Suppressor macrophage (primary cell): ENCODE measurements at regions not wholly inside any gene's neighbourhood (a gene's known extent, or its start where the extent isn't known, plus 50 kb on each side); places are given as distances from the start of the nearest gene placed in this dataset.
"Not testable (repeated sequence)": the region's sequence is repeated elsewhere in the genome, so short reads cannot be mapped to it uniquely, and the experiment has no call there.

Source experiments
- DNase-seq, 4 experiments: peaks; one replicate each; pipeline ENCODE4 v3.0.0-alpha.2; 2020 to 2022

- DNase-seq, result peak in 1 of 4 experiments; percentile 9
Observed at GRCh38 chr4:128450326-128451120, 162.9 kb upstream of the PGRMC2 start.

DNA sequence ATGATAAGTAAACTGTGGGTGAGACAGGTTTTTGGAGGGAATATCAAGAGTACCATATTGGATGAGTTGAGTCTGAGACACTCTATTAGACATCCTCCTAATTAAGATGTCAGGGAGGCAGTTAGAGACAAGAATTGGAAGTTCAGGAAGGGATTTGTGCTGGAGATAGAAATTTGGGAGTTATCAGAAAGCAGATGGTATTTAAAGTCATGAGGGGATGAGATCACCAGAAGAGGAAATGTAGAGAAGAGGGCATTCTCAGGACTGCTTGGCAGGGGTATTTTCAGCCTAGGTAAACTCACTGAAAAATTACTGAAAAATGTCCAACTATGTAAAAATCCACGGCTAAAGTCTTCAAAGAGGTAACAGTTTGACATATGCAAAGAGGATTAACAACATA lies 161.6 kb upstream of the PGRMC2 start:
- peak in 3 of 4 experiments; percentile 10 to 30 (median 19) for DNase-seq

GRCh38 chr4:128444544-128445302 lies 157.1 kb upstream of the PGRMC2 start:
- no peak for DNase-seq

- no peak for DNase-seq
Observed at GRCh38 chr4:128440923-128441322, 153.3 kb upstream of the PGRMC2 start.

- DNase-seq, result not testable (repeated sequence)
Observed at GRCh38 chr4:128437023-128437422, 149.4 kb upstream of the PGRMC2 start.

DNA sequence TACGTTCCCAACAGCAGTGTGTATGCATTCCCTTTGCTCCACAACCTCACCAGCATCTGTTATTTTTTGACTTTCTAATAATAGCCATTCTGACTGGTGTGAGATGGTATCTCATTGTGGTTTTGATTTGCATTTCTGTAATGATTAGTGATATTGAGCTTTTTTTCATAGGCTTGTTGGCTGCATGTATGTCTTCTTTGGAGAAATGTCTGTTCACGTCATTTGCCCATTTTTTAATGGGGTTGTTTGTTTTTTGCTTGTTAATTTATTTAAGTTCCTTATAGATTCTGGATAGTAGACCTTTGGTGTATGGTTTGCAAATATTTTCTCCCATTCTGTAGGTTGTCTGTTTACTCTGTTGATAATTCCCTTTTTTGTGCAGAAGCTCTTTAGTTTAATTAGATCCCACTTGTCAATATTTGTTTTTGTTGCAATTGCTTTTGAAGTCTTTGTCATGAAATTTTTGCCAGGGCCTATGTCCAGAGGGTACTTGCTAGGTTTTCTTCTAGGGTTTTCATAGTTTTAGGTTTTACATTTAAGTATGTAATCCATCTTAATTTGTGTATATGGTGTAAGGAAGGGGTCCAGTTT lies 141.5 kb upstream of the PGRMC2 start:
- not testable (repeated sequence) for DNase-seq

DNA sequence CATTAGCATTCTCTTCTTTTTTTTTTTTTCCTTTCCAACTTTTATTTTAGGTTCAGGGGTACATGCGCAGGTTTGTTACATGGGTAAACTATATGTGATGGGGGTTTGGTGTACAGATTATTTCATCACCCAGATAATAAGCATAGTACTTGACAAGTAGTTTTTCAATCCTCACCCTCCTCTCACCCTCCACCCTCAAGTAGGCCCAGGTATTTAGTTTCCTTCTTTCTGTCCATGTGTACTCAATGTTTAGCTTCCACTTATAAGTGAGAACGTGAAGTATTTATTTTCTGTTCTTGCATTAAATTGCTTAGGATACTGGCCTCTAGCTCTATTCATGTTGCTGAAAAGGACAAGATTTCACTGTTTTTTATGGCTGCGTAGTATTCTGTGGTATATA lies 140.8 kb upstream of the PGRMC2 start:
- no peak for DNase-seq

DNA sequence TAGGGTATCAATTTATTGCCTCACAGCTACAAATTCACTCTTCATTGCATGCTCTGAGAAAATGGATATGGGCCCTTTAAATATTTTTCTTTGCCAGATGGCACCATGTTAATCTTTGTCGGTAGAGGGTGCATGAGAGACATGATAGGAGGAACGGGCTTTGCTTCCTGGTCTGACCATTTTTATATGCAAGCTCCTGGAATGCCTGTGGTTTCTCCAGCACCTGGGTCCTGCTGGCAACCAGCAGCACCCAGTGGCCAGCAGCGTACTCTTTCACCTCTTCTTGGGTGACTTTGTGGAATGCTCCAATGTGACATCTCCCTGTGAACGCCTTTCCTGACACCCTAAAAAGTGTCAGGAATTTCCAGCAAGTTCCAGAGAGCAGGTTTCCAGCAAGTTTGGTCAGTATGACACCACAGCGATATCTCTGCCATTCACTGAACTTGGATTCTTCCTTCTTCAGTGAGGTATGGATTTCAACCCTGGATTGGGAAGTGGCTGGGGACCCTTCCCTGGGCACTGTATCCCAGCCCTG lies 140.3 kb upstream of the PGRMC2 start:
- DNase-seq, result peak in 3 of 4 experiments; percentile 26 to 47 (median 40)

DNA sequence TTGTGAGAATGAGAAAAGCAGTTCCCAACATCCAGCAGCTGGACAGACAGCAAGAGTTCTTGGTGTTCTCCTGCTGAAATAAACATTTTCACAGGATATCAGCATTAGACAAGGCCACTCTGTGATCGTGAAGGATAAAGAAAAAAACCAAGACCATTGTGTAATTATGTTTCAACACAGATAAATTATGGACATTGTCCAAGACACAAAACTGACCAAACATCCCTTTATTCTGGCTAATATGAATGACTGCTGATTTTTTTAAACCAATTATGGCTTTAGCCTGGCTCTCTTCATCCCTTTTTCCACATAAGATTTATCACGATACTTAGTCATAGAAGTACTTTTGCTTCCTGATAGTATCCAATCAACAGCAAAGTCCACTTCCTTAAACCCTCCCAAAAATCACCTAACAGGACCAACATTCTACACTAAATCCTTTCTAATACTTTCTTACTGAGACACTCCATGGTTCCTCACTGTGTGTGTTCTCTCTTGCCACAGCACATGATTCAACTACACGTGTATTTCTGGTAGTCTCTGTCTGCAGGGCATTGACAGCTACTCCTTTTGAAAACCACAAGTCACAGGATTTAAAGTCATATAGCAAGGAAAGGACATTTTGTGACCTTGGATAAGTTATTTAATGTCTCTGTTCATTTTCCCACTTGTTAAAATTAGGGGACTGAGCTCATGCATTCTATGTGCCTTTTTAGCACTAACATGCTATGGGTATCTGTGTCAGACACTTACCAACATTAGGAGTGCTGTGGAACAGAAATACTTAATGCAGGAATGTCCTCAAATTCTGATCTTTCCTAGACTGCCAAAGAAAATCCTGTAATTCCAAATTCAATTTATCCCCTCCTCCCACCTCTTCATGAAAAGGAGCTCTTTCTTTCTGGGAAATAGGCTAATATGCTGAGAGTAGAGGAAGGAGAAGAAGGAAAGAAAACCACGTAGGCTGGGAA lies 137.2 kb upstream of the PGRMC2 start:
- DNase-seq, result peak in 3 of 4 experiments; percentile 31 to 62 (median 53)

- DNase-seq, result not testable (repeated sequence)
Observed at GRCh38 chr4:128422296-128422695, 134.7 kb upstream of the PGRMC2 start.

- no peak for DNase-seq
Observed at GRCh38 chr4:128416921-128417320, 129.3 kb upstream of the PGRMC2 start.

DNA sequence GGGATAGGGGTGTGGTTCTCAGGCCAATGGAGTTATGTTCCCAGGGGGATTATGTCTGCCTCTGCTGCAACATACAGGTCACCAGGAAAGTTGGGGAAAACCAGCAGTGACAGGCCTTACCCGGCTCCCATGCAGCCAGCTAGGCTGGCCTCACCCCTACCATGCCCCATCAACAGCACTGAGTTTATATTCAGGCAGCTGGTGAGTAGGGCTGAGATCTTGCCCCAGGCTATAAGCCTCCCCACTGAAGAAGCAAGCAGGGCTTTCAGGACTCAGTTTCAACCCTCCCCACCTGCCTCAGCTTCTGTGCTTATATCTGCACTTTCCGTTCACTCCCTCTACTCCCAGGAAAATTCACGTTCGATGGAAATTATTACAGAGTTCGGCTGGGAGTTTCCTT lies 122.4 kb upstream of the PGRMC2 start:
- no peak for DNase-seq

DNA sequence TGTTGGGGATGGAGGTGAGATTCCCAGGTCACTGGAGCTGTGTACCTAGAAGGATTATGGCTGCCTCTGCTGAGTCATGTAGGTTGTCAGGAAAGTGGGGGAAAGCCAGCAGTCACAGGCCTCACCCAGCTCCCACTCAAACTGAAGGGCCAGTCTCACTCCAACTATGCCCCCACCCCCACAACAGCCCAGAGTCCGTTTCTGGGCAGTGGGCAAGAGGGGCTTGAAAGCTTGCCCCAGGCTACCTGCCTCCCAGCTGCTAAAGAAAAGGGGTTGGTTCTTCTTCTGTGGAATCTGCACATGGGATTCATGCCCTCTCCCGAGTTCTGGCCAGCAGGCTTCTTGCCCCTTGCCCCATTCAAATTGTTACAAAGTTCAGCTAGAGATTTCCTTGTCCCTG lies 116.0 kb upstream of the PGRMC2 start:
- no peak for DNase-seq

- DNase-seq, result no peak
Observed at GRCh38 chr4:128394778-128395177, 107.2 kb upstream of the PGRMC2 start.

DNA sequence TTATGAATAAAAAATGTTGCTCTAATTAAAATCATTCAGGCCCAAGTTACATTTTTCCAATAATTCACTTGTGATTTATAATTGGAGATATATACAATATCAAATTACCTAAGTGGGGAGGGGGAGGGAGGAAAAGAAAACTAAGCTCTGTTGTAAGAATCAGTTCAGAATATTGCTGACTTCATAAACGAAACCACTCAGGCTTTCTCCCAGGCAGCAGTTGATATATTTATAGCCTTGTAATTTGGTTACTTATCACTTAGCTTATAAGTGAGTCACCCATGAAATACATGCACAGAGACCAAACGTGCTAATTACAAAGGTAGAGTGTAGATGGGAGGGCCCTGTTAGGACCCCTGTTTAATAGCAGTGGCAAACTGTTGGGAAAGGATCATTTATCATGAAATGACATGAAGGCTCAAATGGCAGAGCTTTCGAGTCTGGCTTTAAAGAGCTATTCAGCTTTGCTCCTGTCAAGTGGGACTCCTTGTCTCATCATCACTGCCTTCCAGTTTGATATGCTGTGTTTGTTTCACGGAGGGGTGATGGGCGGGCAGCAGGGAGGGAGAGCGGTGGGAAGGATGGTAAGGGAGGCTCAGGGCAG lies 105.6 kb upstream of the PGRMC2 start:
- DNase-seq, result no peak

- no peak for DNase-seq
Observed at GRCh38 chr4:128390475-128390996, 102.9 kb upstream of the PGRMC2 start.

DNA sequence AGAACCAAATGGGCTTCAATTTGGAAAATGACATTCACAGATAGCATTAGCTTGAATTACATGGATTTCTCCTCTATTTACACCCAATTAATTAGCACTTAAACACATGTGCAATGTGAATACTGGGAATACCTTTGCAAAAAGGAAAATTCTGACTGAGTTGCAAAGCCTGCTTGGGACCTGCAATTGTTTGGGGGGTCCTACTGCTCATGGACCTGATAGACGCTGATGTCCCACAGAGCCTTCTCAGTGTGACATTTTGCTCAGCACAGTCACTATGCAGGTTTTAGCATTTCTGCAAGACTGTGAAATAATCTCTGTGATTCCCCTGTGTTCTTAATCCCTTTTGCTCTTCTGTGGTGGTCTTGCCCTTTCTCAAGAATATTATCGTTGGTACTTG lies 101.2 kb upstream of the PGRMC2 start:
- DNase-seq, result no peak

DNA sequence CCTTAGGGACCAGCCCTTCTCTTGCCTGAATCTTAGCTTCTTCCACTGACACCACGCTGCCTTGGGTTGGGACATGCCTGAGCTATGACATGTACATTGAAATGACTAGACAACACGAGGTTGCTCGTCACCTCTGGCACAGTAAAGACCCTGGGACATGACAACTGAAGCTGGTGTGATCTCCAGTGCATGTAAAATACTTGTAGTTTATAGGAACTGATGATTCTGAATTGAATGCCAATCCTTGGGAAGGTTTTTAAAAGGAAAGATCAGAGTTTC lies 100.7 kb upstream of the PGRMC2 start:
- no peak for DNase-seq

DNA sequence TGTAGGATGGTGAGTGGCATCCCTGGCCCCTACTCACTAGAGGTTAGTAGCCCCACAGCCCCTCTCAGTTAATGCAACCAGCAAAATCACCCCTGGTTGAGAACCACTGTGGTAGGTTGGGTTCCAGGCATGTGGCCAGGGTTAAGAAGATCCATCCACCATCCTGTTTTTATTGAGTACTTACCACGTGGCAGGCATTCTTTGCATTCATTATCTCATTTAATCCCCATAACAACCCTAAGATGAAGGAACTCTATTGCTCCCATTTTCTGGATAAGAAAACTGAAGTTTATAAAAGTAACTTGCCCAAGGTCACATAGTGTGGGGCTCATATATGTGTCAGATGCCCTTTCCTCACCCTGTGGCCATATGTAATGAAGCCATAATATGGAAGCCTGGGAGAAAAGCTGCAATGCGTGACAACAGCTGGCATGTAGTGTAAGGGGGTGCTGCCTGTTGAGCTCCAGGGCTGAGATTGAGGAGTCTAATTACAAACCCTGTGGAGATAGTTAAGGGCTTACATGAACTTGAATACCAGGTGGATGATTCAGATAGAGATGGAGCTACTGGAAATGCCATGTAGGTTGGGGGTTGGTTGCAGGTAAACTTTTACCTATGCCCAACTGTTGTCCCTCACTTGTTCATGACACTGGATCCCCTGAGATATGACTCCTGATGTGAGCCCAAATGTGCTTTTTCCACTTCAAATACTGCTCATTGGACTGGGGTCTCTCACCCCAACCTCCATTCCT lies 100.2 kb upstream of the PGRMC2 start:
- no peak for DNase-seq

- peak; percentile 56 to 77 (median 73) for DNase-seq
Observed at GRCh38 chr4:128386761-128387599, 99.4 kb upstream of the PGRMC2 start.
